HuH-7.5 (cell line): ENCODE measurements at regions not wholly inside any gene's neighbourhood (a gene's known extent, or its start where the extent isn't known, plus 50 kb on each side); places are given as distances from the start of the nearest gene placed in this dataset.

ENCODE experiments used
- DNase-seq: peaks from one replicate; pipeline ENCODE4 v3.0.0; 2011; ENCODE audit warnings: low spot score

DNA sequence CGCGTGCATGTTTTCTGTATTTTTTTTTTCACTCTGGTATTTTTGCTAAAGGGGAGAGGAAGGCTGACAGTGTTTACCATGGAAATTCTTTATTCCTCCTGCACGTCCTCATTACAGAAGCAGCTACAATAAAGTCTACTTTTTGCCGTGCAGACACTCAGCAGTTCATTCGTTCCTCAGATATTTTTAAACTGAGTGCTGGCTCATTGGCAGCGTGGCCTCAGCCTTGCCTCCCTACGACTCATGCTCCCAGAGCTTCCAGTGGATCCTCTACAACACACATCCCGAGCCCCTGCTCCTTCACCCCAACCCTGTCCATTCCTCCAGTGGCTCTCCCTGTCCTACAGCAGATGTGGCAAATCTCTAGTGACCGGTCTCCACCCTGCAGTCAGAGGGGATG, 239.2 kb upstream of the ZMIZ1 start:
- DNase-seq = no peak

DNA sequence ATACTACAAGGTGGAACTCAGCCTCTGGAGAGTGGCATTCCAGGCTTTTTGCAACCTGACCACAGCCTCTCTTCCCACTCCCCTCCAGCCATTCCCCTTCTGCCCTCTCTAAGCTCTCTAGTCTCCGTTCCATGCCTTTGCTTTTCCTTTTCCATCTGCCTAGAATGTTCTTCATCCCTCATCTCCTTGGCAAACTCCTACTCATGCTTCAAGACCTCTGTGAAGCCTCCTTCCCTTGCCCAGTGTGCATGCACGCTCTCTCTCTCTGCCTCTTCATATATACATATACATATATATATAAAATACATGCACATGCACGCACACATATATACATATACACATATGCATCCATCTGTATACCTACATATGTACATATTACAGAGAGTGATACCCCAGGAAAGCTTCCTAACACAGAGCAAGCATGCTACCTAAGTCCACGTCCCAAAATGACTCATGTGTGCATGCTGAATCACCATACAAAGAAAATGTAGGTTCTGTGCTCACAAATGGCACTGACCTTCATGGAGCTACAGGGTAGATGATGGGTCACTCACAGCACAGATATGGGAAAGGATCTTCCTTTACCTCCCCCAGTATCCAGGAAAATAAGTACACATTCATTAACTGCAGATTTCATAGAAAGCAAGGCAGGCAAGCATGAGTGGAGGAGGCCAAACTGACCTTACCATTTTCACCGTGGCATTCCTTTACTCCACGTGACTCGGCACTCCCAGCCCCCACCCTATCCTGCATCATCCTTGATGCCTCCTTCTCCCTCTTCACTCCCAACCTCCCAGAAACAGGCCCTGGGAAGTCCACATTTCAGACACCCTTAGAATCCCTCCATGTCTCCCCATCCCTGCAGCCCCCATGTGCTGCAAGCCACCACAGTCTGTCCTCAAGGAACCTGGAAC, 238.4 kb upstream of the ZMIZ1 start:
- no peak for DNase-seq

DNA sequence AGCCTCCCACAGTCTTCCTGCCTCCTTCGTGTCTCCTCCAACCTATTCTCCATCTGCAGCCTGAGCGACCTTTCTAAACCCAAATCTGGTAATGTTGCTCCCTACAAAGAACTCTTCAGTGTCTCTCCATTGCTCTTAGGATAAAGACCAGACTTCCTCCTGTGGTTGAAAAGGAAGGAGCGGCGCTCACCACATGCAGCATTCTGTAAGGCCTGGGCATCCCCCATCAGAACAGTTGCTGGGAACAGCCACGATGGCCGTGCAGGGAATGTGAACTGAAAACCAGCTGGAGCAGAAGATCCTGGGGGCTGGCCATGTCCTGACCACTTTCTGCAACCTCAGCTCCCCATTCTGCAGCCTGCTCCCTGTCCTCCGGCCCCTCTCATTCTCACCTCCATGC, 237.8 kb upstream of the ZMIZ1 start:
- DNase-seq = no peak

DNA sequence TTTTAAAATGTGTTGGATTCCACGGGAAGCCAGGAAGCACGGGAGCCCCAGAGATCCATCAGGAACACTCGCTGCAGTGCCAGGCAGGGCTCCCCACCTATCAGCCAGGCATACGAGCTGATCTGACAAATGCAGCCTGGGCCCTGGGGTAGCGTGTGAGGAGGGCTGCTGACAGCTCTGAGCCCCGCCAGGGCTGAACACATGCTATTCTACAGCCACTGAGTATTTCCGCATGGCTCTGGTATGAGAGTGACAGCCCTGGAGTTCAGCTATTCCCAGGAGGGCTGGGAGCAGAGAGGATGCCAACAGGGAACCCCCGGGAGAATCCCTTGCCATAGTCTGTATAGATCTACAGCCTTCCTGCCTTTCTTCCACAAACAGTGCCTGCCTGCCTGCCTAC, 237.3 kb upstream of the ZMIZ1 start:
- DNase-seq = no peak

DNA sequence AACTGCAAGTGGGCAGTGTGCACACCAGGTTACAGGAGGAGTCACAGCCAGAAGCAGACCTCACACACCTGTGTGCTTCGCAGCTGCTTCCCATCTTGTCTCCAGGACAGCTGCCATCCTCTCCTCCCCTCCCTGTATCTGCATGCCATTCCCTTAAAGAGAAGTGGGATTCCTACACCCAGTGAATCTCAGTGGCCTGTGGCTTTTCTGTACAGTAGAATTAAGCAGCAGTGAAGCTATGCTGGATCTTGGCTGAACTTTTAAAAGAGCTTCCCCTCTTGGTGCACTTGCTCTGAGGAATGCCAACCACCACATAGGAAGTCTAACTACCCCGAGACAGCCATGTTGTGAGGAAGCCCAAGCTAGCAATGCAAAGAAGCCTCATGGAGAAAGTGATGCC, 236.5 kb upstream of the ZMIZ1 start:
- no peak for DNase-seq

DNA sequence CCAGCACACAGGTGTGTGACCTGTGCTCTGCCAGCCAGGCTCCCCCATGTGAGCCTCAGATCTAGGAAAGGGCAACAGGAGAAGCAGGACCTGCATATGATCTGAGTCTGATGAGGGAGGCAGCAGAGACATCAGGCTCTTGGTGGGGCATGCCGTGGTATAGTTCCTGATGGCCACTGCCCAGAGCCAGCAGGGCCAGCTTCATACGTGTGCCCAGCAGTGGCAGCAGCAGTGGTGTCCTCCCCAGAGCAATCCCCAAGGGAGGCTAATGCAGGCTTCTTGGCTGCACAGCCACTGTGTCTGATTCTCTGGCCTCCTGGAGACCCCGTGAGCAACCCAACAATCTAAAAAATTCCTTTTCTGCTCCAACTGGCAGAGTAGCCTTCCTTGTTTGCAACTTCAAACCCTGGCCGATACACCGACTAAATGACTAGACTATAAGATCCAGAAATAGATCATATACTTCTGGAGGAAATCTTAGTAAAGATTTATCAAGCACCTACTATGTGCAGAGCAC, 230.6 kb upstream of the ZMIZ1 start:
- DNase-seq = no peak

DNA sequence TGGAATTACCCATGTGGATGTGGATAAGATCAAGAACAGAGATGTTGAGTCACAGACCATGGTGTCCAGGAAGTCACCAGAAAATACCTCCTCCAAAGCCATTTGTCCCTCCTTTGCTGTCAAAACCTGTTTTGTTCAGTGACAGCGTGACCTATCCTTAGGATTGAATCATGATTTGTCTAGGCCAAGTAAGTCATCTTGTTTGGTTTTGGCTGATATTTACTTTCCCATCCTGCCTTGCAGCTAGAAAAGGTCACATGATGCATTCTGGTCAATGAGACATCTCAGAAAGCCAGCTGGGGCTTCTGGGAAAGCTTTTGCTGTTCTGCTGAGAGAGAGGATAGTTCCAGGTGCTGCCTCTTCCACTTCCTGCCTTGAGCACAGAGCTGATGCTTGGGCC, 225.3 kb upstream of the ZMIZ1 start:
- DNase-seq = no peak

DNA sequence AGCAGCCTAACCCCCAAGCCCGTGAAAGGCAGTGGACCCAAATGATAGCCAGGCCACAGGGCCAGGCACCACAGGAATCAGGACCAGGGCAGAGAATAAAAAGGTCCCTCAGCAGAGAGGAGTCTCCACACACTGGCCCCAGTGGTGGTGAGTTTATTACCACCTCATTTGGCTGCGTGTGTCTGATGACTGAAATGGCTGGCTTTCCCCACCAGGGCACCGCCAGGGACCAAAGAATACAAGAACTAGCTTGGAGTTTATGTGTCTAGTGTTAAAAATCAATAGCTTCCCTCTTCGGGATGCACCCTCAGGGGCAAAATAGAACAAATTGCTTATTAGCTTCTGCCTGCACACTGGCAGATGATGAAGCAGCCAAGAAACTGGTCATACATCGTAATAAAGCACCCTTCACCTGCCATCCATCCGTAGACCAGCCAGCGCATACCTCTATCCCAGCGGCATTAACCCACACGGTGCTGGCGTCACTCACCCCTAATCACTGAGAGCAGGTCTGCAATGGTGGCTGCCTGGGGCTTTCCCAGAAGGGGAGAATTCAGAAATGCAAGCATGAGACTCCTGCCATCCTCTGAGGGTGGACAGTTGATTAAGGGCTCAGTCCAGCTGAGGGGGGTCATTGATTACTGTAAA, 223.7 kb upstream of the ZMIZ1 start:
- no peak for DNase-seq

DNA sequence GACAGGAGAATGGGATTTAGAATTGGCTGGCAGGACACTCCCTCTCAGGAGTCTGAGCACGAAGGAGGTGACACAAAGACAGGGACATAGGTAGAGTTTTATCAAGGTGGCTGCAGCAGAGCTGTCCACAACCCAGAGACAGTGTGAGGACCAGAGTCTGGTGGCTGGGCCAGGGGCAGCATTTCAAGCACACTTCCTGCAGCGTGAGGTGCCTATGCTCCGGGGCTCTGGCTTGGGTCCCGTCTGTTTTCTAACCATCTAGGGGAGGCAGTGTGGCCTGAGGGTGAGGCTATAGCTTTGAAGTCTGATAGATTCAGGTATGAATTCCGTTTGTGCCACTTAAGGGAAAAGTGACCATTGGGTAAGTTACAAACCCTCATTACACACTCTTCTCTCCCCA, 222.7 kb upstream of the ZMIZ1 start:
- DNase-seq = no peak

DNA sequence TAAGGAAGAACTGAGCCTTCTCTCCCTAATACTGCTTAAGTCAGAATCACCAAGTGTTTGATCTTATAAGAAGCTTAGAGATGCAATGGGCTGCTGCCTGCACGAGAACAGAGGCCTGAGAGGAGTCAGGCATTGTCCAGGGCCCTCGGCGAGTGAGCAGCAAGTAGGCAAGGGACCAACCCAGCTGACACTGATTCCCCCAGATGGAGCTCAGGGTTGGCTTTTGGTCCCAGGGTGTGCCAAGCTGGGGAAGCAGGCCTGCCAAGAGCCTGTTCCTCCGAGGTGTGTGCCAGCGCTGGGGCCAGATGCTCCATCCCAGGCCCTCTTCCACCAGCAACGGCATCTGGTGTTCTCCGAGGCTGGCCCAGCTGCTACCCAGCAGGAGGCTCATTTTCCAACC, 222.0 kb upstream of the ZMIZ1 start:
- no peak for DNase-seq

DNA sequence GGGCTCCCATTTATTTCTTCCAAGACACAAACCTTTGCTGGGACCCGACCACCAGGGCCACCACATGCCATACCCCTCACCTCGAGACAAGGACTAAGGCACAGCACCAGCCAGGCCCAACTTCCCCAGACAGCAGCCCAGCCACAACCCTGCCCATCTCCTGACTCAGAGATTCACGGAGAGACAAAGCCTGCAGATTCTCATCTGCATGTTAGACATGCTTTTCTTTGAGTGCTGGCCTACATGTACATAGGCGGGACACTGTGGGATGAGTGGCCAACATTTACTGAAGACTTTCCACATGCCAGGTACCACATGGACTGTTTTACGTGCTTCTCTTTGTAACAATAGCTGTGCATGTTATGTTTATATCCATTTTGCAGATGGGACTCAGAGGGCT, 221.3 kb upstream of the ZMIZ1 start:
- no peak for DNase-seq

DNA sequence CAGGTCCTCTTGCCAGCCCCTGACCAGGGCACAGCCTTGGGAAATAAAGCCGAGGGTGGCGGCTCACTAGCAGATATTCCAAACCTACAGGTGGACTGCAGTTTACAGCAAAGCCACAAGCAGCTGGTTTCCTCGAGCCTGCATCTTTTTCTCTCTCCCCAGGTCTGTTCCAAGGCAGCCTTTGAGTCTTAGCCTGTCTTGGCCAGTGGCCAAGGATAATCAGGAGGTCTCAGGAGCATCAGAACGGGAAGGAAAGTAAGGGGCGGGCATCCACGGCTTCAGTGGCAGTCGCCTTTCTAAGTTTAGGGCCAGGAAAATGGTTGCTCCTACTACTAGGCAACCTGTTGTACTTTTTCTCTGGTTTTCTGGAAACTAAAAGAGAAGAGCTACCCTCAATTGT, 219.7 kb upstream of the ZMIZ1 start:
- DNase-seq = no peak

DNA sequence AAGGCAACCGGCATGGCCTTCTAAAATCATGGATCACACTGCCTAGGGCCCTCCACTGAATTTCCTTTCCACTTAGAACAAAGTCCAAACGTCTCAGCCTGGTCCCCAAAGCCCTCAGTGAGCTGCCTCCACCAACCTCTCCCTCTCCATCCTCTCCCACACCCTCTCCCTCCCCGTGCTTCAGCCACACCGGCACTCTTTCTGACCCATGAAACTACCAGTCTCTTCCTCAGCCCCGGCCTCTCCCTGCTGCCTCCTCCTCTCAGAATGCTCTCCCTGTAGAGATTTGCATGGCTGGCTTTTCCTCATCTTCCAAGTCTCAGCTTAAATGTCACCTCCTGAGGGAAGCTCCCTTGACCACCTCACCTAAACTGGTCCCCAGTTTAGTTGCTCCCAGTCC, 219.0 kb upstream of the ZMIZ1 start:
- DNase-seq = no peak

DNA sequence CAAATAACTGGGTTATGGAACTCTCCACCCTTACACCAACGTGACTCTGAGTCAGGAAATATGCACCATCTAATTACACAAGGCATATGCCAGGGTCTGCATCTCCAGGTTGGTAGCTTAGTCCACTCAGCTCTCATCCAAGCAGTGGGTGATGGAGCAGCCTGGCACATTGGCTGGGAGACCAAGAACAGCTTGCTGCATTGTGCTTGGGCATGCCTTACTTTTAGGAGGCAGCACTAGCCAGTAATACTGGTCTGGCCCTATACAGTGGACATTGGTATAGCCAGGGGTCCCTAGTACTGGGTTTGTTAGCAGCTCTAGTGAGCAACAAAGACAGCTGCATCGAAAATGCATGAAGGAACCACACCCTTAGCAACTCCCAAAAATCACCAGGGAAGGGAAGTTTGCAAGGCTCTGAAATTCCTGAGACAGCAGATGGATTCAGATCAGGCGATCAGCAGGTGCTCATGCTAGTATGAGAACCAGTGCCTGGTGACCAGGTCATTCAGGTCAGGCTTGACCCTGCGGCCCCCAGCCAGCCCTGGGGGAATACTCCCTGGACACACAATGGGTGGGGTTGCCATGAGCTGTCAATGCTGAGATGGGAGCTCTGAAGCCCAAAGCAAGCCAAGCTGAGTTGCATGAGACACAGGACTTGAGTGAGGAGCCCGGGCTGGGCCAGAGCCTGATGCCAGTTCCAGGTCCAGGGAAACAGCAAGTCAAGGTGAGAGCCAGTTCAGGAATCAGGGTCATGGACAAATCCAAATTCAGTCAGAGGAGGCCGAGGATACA, 217.9 kb upstream of the ZMIZ1 start:
- no peak for DNase-seq

DNA sequence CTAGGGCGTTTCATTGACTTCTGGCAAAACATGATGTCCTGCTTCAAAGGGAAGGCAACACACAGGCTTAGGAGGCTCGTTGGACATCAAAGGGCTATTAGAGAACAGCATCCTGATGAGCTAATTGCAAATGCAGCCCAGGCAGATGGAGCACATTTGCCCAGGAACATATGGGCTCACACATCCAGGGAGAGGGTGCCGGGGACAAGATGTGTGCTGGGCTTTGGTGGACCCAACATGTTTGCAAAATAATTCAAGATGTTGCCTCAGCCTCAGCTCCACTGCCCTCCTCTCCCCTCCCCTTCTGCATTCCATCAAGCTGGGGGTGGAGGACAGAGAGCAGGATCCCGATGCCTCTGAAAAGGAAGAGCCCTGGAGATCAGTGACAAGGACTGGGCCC, 217.1 kb upstream of the ZMIZ1 start:
- DNase-seq = no peak

DNA sequence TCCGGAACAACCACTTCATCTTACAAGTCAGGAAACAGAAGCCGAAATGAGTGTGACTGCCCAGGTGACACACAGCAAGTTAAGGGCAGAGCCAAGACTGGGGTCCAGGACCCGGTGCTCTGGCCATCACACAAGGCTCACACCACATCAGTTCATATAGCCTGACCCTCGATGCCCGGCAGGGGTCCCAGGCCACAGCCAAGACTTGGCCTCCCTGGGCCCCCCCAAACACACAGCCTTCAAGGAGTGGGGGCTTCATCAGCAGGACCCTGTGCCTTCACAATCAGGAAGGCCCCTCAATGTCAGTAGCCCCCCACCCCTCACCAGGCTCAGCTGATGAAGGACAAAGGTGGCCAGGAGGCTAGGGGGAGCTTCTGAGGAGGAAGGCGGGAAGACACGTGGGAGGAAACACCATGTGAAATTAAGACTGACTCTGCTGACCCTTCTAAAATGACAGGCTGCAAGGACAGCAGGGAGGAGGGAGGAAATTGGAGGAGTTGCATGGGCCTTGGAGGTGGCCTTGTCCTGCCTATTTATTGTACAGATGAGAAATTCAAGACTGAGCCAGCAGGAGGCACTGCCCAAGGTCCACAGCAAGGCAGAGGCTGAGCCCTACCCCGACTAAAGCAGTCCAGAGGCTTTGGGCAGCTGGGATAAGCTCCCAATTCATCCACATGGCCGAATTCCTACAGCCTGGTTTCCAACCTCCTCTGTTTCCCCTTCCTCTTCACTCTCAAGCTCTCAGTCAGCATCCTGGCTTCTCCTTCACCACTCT, 216.1 kb upstream of the ZMIZ1 start:
- no peak for DNase-seq

DNA sequence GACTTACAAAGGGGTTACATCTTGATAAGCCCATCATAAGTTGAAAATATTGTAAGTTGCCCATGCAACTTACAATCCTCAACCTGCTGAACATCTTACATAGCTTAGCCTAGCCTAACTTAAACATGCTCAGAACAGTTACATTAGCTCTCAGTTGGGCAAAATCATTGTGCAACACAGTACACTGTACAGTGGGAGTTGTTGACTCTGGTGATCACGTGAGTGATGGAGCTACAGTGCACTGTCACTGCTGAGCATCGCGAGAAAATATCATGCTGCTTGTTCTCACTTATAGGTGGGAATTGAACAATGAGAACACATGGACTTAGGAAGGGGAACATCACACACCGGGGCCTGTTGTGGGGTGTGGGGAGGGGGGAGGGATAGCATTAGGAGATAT, 214.9 kb upstream of the ZMIZ1 start:
- peak; percentile 22 for DNase-seq

DNA sequence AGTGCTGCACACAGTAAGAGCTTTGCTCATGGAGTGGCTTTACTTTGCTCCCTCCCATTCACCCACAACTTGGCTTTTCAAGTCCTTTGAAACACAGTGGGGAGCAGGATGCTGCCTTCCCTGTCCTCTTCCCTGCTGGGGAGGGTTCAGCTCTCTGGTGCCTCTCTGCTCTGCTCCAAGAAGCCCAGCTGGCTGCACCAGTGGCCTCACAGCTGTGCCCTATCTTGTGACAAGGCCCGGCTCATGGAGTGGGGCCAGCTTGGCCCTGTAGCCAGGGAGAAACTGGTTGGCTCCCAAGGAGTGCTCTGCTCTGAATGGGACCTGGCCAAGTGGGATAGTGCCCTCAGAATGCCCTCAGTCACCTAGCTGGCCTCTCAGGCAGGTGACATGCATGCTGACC, 212.3 kb upstream of the ZMIZ1 start:
- no peak for DNase-seq

DNA sequence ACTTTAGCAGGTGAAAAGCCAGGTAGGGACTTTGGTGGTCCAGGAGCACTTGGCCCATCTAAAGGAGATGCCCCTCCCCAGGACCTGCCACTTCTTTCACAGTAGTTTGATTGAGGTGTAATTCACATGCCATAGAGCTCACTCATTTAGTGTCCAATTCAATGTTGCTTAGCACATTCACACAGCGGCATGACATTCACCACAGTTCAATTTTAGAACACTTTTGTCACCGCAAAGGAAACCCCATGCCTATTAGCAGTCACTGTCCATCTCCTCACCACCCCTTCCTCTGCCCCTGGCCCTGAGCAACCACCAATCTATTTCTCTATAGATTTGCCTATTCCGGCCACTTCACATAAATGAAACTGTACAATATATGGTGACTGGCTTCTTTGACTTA, 211.6 kb upstream of the ZMIZ1 start:
- DNase-seq = no peak

DNA sequence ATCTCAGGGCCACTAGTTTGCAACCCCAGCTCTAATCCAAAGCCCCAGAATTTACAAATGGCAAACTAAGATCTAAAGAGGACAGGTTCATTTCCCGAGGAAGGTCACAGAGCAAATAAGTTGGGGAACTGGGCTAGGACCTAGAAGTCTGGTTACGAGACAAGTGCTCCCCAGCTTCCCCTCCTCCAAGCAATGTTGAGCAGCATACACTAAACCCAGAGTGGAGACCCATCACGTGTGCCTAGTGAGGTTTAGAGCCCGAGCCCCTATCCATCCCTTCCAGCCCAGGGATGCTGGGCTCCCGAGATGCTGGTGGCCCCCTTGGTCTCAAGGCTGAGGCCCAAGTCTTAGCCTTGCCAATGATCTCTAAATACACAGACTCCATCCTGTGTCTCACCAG, 209.5 kb upstream of the ZMIZ1 start:
- no peak for DNase-seq

DNA sequence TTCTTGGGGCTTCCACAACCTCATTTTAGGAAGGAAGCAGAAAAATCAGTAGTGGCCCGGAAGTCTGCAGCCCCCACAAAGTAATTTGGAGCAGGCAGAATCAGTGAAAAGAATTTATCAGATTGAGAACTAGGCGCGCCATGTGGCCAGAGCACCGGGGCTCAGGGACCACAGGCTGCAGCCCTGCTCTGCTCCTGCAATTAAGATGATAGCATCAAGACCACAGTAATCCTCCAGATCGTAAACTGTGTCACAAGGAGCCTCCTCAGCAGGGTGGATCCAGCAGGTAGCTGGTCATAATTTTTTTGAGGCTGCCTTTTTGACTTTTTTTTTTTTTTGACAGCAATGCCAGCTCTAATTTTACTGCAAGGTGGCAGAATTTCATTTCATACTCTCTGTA, 209.0 kb upstream of the ZMIZ1 start:
- DNase-seq = no peak
